BE2C (cell line): ENCODE measurements at regions not wholly inside any gene's neighbourhood (a gene's known extent, or its start where the extent isn't known, plus 50 kb on each side); places are given as distances from the start of the nearest gene placed in this dataset.

ENCODE experiments used
- DNase-seq: peaks from one replicate; pipeline ENCODE4 v3.0.0-alpha.2; 2020
- H3K27me3 ChIP-seq: fragments of 250-450 bp; sonication (Bioruptor Pico); 2 replicates; pipeline ENCODE4 v1.5.1; 2020; ENCODE audit warnings: mild to moderate bottlenecking
- H3K36me3 ChIP-seq: fragments of 250-450 bp; sonication (Bioruptor Pico); 2 replicates; pipeline ENCODE4 v1.5.1; 2020; ENCODE audit warnings: mild to moderate bottlenecking
- H3K4me1 ChIP-seq: fragments of 250-450 bp; sonication (Bioruptor Pico); 2 replicates; pipeline ENCODE4 v1.5.1; 2020
- H3K4me3 ChIP-seq: 2 replicates; pipeline ENCODE4 v1.5.1; 2011; ENCODE audit warnings: low read depth, low read length
- H3K9me3 ChIP-seq: fragments of 250-450 bp; sonication (Bioruptor Pico); 2 replicates; pipeline ENCODE4 v1.5.1; 2020
- CTCF ChIP-seq: IDR thresholded peaks from 2 replicates; pipeline ENCODE4 v1.5.1; 2012; ENCODE audit warnings: mild to moderate bottlenecking, low read depth, low read length

DNA sequence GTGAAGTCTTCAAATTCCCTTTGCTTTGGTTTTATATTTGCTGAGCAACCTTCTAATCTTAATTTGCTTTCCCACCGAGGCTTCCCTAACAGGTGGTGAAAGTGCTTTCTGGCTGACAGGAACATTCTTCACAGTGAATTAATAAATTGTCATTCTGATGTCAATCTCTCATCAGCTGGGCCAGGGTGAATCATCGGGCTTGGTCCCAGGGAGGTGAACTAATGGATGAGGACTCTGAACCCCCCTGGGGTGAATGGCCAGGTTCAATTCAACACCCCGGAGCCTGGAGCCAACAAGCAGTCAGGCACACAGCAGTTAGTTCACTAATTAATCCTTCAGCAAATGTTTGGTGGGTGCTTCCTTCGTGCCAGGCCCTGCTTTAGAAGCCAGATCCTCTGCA is 155.4 kb upstream of the PDGFD start:
- Histone ChIP-seq H3K27me3 (no peaks in the 10 kb centered on the region), H3K4me1 (peaks cover 5% of the 10 kb centered on the region), H3K36me3 (no peaks in the 10 kb centered on the region), H3K9me3 (no peaks in the 10 kb centered on the region), H3K4me3 (no peak overlapping the region)
- peak; percentile 42 for DNase-seq
- TF ChIP-seq CTCF: no peak

- Histone ChIP-seq H3K4me1 (peaks cover 4% of the 10 kb centered on the region), H3K4me3 (no peak overlapping the region), H3K27me3 (no peaks in the 10 kb centered on the region), H3K36me3 (no peaks in the 10 kb centered on the region), H3K9me3 (no peaks in the 10 kb centered on the region)
- TF ChIP-seq CTCF: no peak
- DNase-seq: peak; percentile 48
Measured at GRCh38 chr11:104306862-104307474, 143.0 kb upstream of the PDGFD start.

DNA sequence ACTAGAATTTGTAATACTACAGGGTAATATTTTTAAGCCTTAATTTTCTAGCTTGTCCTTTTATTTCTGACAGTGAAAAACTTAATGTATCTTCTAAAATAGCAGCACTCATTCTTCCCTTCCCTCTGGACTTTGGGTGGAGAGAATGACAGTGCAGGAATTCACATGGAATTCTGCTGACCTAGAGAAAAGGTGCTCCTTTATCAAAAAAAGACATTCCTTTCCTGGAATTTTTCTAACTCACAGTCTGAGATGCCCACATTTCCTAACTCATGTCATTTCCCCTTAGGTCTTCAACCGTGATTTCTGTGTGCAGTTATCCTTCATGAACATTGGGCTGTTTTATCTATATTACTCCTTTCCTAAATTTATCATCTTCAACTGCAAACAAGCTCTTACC is 137.8 kb upstream of the PDGFD start:
- Histone ChIP-seq H3K4me1 (peaks cover 4% of the 10 kb centered on the region), H3K9me3 (no peaks in the 10 kb centered on the region), H3K36me3 (no peaks in the 10 kb centered on the region), H3K27me3 (no peaks in the 10 kb centered on the region), H3K4me3 (no peak overlapping the region)
- TF ChIP-seq CTCF: no peak
- DNase-seq: no peak

DNA sequence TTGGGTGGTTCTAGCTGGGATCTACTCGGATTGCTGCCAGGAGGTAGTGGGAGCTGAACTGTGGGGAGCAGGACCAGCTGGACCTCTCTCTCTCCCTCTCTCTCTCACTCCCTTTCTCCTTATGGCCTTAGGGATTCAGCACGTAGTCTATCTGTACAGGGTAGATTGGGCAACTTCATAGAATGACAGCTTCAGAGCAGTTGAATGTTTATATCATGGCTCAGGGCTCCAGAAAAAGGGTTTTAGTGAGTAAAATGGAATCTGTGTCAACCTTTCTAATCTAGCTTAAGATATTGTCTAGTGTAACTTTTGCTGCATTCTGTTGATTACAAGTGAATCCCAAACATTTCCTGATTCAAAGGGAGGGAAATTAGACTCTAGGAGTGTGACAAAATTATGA is 127.7 kb upstream of the PDGFD start:
- H3K27me3 ChIP-seq: no peaks in the 10 kb centered on the region
- no peaks in the 10 kb centered on the region for H3K36me3 ChIP-seq
- no peaks in the 10 kb centered on the region for H3K4me1 ChIP-seq
- DNase-seq: no peak
- no peak for TF ChIP-seq CTCF
- H3K4me3 ChIP-seq: no peak overlapping the region
- H3K9me3 ChIP-seq: no peaks in the 10 kb centered on the region

DNA sequence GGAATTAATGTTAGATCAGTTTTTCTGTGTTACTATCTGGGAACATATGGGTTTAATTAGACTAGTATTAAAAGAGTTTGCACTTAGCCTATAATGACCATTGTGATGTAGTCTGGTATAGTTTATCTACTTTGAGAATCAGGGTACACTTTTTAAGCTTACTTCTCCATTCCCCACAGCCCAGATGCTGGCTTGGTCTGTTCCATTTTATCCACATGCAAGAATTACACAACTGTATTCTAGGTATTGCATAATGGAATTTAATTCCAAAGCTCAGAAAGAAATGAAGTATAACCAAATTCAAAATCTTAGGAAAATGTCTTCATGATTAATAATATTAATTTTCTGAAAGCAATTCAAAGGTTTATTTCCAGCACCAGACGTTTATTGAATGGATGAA is 122.2 kb upstream of the PDGFD start:
- H3K4me3 ChIP-seq: no peak overlapping the region
- H3K4me1 ChIP-seq: no peaks in the 10 kb centered on the region
- no peaks in the 10 kb centered on the region for H3K9me3 ChIP-seq
- TF ChIP-seq CTCF: no peak
- H3K36me3 ChIP-seq: no peaks in the 10 kb centered on the region
- no peak for DNase-seq
- no peaks in the 10 kb centered on the region for H3K27me3 ChIP-seq

DNA sequence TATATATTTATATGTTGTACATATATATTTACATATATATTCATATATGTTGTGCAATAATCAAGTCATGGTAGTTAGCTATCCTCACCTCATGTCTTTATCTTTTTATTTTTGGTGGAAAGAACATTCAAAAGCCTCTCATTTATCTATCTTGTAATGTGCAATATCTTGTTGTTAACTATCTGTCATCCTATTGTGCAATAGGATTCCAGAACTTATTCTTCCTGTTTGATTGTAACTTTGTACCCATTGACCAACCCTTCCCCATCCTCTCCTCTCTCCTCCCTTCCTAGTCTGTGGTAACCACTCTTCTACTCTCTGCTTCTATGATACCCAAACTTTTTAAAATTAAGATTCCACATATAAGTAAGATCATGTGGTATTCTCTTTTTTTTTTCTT is 115.6 kb upstream of the PDGFD start:
- Histone ChIP-seq H3K4me3 (no peak overlapping the region), H3K27me3 (no peaks in the 10 kb centered on the region), H3K36me3 (no peaks in the 10 kb centered on the region), H3K9me3 (no peaks in the 10 kb centered on the region), H3K4me1 (no peaks in the 10 kb centered on the region)
- TF ChIP-seq CTCF: no peak
- DNase-seq: no peak
